Psoas muscle (tissue), 7 donors: ENCODE measurements at regions not wholly inside any gene's neighbourhood (a gene's known extent, or its start where the extent isn't known, plus 50 kb on each side); places are given as distances from the start of the nearest gene placed in this dataset.

Experiments
- ATAC-seq, 4 donors: fragments of 200-7000 bp; cut with Tn5 transposase; one replicate each; pipeline ENCODE4 v1.9.1; 2020; ENCODE audit warnings: moderate library complexity in 3 of 4, mild to moderate bottlenecking in 2 of 4
- DNase-seq, 2 donors: peaks; one replicate each; pipeline ENCODE4 v3.0.0-alpha.2; 2020
- H3K27ac ChIP-seq: fragments of 200-600 bp; one replicate; pipeline ENCODE4 v1.8.0; 2022
- H3K27me3 ChIP-seq, 3 donors: fragments of 200-600 bp in 1 of 3; one replicate each; pipeline versions ENCODE4 v1.6.1 to v1.8.0; 2013 to 2022; ENCODE audit warnings: low read length in 2 of 3, mild to moderate bottlenecking in 2 of 3, moderate library complexity in 1 of 3; ENCODE audit not compliant: insufficient read depth in 3 of 3
- H3K36me3 ChIP-seq, 2 donors: fragments of 200-600 bp in 1 of 2; one replicate each; pipeline versions ENCODE4 v1.6.1 to v1.8.0; 2013 to 2022; ENCODE audit warnings: low read depth in 1 of 2, mild to moderate bottlenecking in 1 of 2, moderate library complexity in 1 of 2; ENCODE audit not compliant: insufficient read depth in 1 of 2
- H3K4me1 ChIP-seq: fragments of 200-600 bp; one replicate; pipeline ENCODE4 v1.8.0; 2022
- H3K4me3 ChIP-seq: fragments of 200-600 bp; one replicate; pipeline ENCODE4 v1.8.0; 2022; ENCODE audit warnings: mild to moderate bottlenecking
- H3K9me3 ChIP-seq: fragments of 200-600 bp; one replicate; pipeline ENCODE4 v1.8.0; 2022
- WGBS, 3 donors: extraction: QIAGEN DNeasy Blood & Tissue Kit; methylation state at CpG; one replicate each; pipeline versions ENCODE4 v1.1.6 to v1.1.7; 2013; 5-methylcytosine and 5-hydroxymethylcytosine counted together
- intact Hi-C, 2 donors: fragments of 100-400 bp; cut with DNase I; formaldehyde crosslinking; loops; one replicate each; pipeline versions ENCODE4 v1.11.0 to v1.14.2; 2022
- TF ChIP-seq, protein P1 (sequence below): fragments of 200-600 bp; IDR thresholded peaks from one replicate; pipeline ENCODE4 v1.8.0; 2022; ENCODE audit warnings: antibody characterized with exemption
- donor health status: healthy with polysubstance abuse.
- donor health status: DM: no; HTN: no; CAD: no; lungs with moderate emphysema.
- donor health status: Bipolar disorder and iron deficiency.
- donor health status: healthy.
- donor health status: DM: yes; HTN: yes; CAD: no.
- donor health status: DM: no; HTN: no; CAD: no.
- donor health status: DM: yes; HTN: yes; CAD: no.

DNA sequence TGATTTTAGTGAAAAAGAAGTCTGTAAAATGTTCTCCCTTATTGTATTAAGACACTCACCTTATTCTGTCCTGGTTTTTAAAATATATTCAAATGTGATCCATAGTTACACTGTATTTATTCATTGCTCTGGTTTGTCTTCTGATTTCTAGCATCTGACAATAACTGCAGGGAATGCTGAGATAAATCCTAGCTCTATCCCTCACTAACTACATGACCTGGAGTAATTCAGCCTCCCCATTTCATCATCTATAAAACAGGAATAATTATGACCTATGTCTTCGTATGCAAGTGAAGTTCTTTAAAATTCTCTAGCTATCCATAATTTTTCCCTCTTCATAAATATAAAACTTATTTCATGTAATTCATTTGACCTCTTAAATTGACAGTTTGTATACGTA, 104.0 kb upstream of the ESRRG start:
- Histone ChIP-seq H3K9me3 (no peaks in the 10 kb centered on the region), H3K36me3 (no peaks in the 10 kb centered on the region), H3K27ac (no peak overlapping the region), H3K4me3 (no peak overlapping the region), H3K4me1 (peaks cover 5% of the 10 kb centered on the region), H3K27me3 (no peaks in the 10 kb centered on the region)
- DNase-seq (no peak), ATAC-seq (no peak)
- intact Hi-C loops = no loop called here
- TF ChIP-seq, protein P1, sequence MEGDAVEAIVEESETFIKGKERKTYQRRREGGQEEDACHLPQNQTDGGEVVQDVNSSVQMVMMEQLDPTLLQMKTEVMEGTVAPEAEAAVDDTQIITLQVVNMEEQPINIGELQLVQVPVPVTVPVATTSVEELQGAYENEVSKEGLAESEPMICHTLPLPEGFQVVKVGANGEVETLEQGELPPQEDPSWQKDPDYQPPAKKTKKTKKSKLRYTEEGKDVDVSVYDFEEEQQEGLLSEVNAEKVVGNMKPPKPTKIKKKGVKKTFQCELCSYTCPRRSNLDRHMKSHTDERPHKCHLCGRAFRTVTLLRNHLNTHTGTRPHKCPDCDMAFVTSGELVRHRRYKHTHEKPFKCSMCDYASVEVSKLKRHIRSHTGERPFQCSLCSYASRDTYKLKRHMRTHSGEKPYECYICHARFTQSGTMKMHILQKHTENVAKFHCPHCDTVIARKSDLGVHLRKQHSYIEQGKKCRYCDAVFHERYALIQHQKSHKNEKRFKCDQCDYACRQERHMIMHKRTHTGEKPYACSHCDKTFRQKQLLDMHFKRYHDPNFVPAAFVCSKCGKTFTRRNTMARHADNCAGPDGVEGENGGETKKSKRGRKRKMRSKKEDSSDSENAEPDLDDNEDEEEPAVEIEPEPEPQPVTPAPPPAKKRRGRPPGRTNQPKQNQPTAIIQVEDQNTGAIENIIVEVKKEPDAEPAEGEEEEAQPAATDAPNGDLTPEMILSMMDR = no peak
- WGBS, 3 donors = 47 to 99% (median 97%) methylated on average over 2 of the region's 2 CpGs

DNA sequence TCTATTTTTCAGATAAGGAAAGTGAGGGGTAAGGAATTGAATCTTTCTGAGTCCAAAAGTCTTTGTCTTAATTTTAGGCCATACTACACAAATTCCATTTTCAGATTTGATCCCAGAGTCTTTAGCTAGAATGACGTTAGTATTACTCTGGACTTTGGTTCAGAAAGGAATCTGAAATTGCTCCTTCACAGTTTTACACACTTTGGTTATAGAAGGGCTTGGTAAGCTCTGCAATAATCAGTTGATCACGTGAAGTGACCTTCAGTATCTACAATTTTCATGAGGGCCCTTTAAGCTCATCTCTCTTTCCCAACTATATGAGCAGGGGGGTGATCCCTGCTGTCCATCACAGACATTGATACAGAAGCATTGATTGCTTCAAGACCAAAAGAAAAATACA, 103.4 kb upstream of the ESRRG start:
- 83 to 92% (median 90%) methylated on average over 2 of the region's 2 CpGs for WGBS, 3 donors
- no peaks in the 10 kb centered on the region for H3K27me3 ChIP-seq
- intact Hi-C loops = no loop called here
- ATAC-seq (no peak), DNase-seq (no peak)
- no peak overlapping the region for H3K4me3 ChIP-seq
- H3K4me1 ChIP-seq = peaks cover 5% of the 10 kb centered on the region
- TF ChIP-seq, protein P1 = no peak
- H3K36me3 ChIP-seq = no peaks in the 10 kb centered on the region
- no peaks in the 10 kb centered on the region for H3K9me3 ChIP-seq
- no peak overlapping the region for H3K27ac ChIP-seq

DNA sequence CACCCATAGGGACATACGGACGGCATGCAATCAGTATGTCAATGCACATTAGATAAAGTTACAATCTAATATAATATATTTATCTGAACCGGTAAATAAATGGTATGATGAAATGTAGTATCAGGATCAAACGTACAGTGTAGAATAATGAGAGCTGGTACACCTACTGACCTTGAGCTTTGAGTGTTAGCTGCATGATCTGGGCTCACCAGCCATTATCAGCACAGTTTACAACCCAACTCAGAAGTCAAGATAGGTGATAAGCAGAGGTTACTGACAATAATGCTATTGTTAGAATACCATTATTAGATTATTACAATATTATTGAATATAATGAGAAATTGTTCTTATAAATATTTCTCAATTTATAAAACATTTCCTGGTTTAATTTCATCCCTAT, 103.0 kb upstream of the ESRRG start:
- Histone ChIP-seq H3K36me3 (no peaks in the 10 kb centered on the region), H3K4me1 (peaks cover 6% of the 10 kb centered on the region), H3K9me3 (no peaks in the 10 kb centered on the region), H3K27ac (no peak overlapping the region), H3K27me3 (no peaks in the 10 kb centered on the region), H3K4me3 (no peak overlapping the region)
- DNase-seq (no peak), ATAC-seq (no peak)
- intact Hi-C loops = no loop called here
- TF ChIP-seq, protein P1 = no peak
- WGBS, 3 donors = 90 to 94% (median 93%) methylated on average over 4 of the region's 4 CpGs

DNA sequence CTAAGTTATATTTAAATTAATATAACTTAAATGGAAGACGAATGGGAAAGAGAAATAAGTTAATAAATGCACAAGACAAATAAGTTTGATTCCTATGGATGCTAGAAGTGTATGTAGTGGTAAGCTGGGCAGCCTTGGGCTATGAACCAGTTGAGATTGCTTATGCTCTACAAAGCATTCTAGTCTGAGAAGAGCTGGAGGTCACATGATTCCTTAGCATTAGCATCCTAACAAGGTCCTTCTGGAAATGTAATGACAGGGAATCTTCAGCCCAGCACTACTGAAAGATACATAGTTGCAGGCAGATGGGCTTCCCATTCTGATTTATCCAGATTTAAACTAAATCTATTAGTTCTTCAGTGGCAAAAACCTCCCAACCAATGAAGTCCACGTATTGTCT, 102.3 kb upstream of the ESRRG start:
- no peak overlapping the region for H3K27ac ChIP-seq
- intact Hi-C loops = no loop called here
- H3K4me3 ChIP-seq = no peak overlapping the region
- no peaks in the 10 kb centered on the region for H3K9me3 ChIP-seq
- TF ChIP-seq, protein P1 = no peak
- 94 to 96% (median 96%) methylated on average over 2 of the region's 2 CpGs for WGBS, 3 donors
- peaks cover 5% of the 10 kb centered on the region for H3K4me1 ChIP-seq
- ATAC-seq = no peak
- H3K36me3 ChIP-seq = no peaks in the 10 kb centered on the region
- no peaks in the 10 kb centered on the region for H3K27me3 ChIP-seq
- DNase-seq = no peak

DNA sequence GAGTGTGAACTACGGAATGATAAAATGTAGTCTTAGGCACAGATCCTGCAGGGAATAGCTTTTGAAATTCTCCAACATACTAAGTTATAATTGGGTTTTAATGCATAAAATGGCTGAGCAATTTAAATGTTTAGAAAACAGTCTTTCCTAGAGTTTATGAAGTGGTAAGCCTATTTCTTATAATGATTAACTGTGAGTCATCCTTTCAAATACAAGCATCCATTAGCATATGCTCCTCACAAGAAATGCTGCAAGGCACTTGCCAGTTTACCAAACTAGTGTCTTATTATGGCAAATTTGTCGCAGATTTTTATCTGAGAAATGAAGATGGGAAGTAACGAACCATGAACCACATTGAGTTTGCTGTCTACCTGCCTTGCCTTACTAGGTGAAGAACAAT, 101.3 kb upstream of the ESRRG start:
- Histone ChIP-seq H3K27ac (no peak overlapping the region), H3K4me1 (peaks cover 5% of the 10 kb centered on the region), H3K36me3 (no peaks in the 10 kb centered on the region), H3K9me3 (no peaks in the 10 kb centered on the region), H3K4me3 (no peak overlapping the region), H3K27me3 (no peaks in the 10 kb centered on the region)
- 97% methylated on average over 3 of the region's 3 CpGs for WGBS, 3 donors
- intact Hi-C loops = no loop called here
- ATAC-seq (no peak), DNase-seq (no peak)
- TF ChIP-seq, protein P1 = no peak
